Uterus (tissue), 3 donors: ENCODE measurements at regions not wholly inside any gene's neighbourhood (a gene's known extent, or its start where the extent isn't known, plus 50 kb on each side); places are given as distances from the start of the nearest gene placed in this dataset.

Experiments
- DNase-seq, 2 donors: peaks; one replicate each; pipeline ENCODE4 v3.0.0-alpha.2; 2019 to 2020
- H3K27ac ChIP-seq, 2 donors: fragments of 200-600 bp; sonication (generic); 1 replicate in 1 of 2; 2 replicates in 1 of 2; pipeline ENCODE4 v1.5.1; 2016 to 2018
- H3K27me3 ChIP-seq, 2 donors: fragments of 200-600 bp; sonication (generic); one replicate each; pipeline ENCODE4 v1.5.1; 2018 to 2019; ENCODE audit warnings: control low read depth in 1 of 2
- H3K36me3 ChIP-seq, 2 donors: fragments of 200-600 bp; sonication (generic); one replicate each; pipeline ENCODE4 v1.5.1; 2019; ENCODE audit warnings: control low read depth in 1 of 2
- H3K4me1 ChIP-seq, 2 donors: fragments of 200-600 bp; sonication (generic); one replicate each; pipeline ENCODE4 v1.5.1; 2018 to 2019; ENCODE audit warnings: control low read depth in 1 of 2
- H3K4me3 ChIP-seq, 2 donors: fragments of 200-600 bp; sonication (generic); 1 replicate in 1 of 2; 2 replicates in 1 of 2; pipeline ENCODE4 v1.5.1; 2018 to 2019; ENCODE audit warnings: mild to moderate bottlenecking in 1 of 2
- H3K9me3 ChIP-seq, 2 donors: fragments of 200-600 bp; sonication (generic); one replicate each; pipeline ENCODE4 v1.5.1; 2019; ENCODE audit warnings: control low read depth in 1 of 2
- CTCF ChIP-seq, 4 experiments: fragments of 200-600 bp in 2 of 4; fragments of 450-650 bp in 2 of 4; sonication (generic) in 2 of 4; IDR thresholded peaks; one replicate each; pipeline ENCODE4 v1.5.1; 2016 to 2019; ENCODE audit warnings: antibody characterized with exemption in 4 of 4, mild to moderate bottlenecking in 2 of 4, moderate library complexity in 1 of 4
- POLR2A ChIP-seq, 2 donors: fragments of 450-650 bp; IDR thresholded peaks; one replicate each; pipeline ENCODE4 v1.6.1; 2016; ENCODE audit warnings: antibody characterized with exemption in 2 of 2, mild to moderate bottlenecking in 1 of 2, moderate library complexity in 1 of 2
- intact Hi-C: fragments of 100-400 bp; cut with DNase I; formaldehyde crosslinking; loops from one replicate; pipeline ENCODE4 v1.15.1; 2023; ENCODE audit warnings: low total_unique reads
- donor health status: DM: yes; HTN: yes; CAD: no.

DNA sequence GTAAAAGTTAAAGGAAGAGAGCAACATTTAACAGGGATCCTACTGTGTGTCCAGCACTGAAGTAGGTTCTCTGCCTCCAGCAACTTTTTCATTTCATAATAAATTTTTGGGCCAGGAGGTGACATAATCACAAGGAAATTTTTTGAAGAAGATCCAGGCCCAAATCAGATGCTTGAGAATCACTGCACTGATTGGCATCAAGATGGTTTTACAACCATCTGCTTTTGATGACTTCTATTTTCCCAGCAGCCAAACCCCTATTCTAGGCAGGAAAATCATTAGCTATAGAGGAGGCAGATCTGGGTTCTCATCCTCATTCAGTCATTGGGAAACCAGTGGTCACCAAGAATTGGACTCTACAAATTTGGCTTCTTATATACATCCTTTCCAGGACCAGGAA is 79.0 kb downstream of the ARL4A start:
- TF ChIP-seq CTCF (IDR thresholded peaks at IDR 0.05) (no peak), POLR2A (IDR thresholded peaks at IDR 0.05) (no peak)
- intact Hi-C loops = no loop called here

DNA sequence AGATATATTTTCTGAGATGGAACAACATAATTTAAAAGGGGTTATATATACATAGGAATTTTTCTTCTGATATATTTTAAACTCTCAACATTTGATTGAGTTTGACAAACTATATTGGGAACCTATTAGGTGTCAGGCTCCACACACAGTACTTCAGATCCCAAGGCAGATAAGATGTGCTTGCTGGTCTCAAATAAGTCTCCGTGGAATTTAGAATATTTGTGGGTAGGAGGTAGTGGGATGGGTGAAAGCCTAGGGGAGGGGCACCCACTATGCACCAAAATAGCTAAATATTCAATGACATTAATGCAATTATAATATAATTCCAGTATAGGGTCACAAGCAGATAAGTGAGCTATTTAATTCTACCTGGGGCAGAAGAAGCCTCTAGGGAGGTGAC is 81.5 kb downstream of the ARL4A start:
- intact Hi-C loops = no loop called here
- Histone ChIP-seq H3K27ac (no peak overlapping the region), H3K27me3 (no peaks in the 10 kb centered on the region), H3K4me3 (no peak overlapping the region), H3K4me1 (peaks cover 0 to 5% of the 10 kb centered on the region in 2 donors), H3K9me3 (no peaks in the 10 kb centered on the region), H3K36me3 (no peaks in the 10 kb centered on the region)
- TF ChIP-seq CTCF (IDR thresholded peaks at IDR 0.05) = no peak
- no peak for TF ChIP-seq POLR2A (IDR thresholded peaks at IDR 0.05)
- DNase-seq = no peak

More for the DNA sequence above, 79.0 kb downstream of the ARL4A start:
- peaks cover 0 to 5% of the 10 kb centered on the region in 2 donors for H3K4me1 ChIP-seq
- H3K36me3 ChIP-seq = no peaks in the 10 kb centered on the region
- H3K9me3 ChIP-seq = no peaks in the 10 kb centered on the region
- no peaks in the 10 kb centered on the region for H3K27me3 ChIP-seq
- no peak overlapping the region for H3K27ac ChIP-seq
- no peak for DNase-seq
- no peak overlapping the region for H3K4me3 ChIP-seq

DNA sequence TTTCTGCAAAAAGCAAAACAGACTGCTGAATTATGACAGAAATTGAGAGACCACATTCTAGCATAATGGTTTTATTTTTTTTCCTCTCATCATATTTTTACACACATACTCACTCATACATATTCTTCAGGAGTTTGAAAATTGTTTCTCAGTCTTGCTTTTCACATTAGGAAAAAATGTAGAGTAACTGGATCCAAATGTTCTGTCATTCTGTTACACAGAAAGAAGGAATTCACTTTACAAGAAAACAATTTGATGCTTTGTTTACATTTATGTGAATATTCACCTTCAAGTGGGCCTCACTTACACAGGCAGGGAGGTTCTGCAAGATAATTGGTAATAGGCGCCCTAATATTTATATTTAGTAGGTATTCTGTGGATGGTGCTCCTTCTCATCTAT is 82.0 kb downstream of the ARL4A start:
- Histone ChIP-seq H3K4me1 (peaks cover 0 to 5% of the 10 kb centered on the region in 2 donors), H3K27ac (no peak overlapping the region), H3K27me3 (no peaks in the 10 kb centered on the region), H3K36me3 (no peaks in the 10 kb centered on the region), H3K4me3 (no peak overlapping the region), H3K9me3 (no peaks in the 10 kb centered on the region)
- intact Hi-C loops = no loop called here
- no peak for TF ChIP-seq CTCF (IDR thresholded peaks at IDR 0.05)
- no peak for TF ChIP-seq POLR2A (IDR thresholded peaks at IDR 0.05)
- no peak for DNase-seq

DNA sequence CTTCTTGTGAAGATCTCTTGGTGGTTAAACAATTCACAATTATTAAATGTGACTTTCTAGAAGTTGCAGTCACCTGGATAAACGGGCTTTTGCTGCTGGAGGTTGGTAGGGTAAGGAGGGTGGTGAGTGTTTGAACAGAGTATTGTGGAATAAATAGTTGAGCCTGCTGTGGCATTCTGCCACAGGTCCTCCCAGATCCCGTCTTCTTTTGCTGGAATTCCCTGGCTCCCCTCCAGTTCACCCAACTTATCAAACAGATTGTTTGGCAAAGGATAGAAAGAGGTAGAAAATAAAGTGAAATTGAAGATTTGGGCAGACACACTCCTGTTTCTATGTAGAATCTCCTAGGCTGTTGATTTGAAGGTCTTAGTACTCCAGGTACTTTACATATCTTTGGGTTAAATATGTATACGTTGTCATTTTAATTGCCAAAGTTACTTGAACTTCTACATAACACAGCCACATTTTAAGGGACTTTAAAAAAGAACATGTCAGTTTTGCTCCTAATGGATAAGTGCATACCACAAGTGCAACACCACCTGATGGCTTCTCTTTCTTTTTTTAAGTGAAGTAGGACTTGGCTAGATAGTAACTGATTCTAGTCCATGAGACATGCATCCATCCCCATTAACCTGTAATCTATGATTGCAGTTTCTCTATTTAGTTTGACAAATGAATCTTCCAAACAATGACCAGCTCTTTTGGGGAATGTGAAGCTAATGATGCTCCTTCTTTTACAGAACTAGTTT is 83.0 kb downstream of the ARL4A start:
- peaks cover 0 to 5% of the 10 kb centered on the region in 2 donors for H3K4me1 ChIP-seq
- H3K9me3 ChIP-seq = no peaks in the 10 kb centered on the region
- intact Hi-C loops = no loop called here
- no peaks in the 10 kb centered on the region for H3K36me3 ChIP-seq
- no peaks in the 10 kb centered on the region for H3K27me3 ChIP-seq
- no peak overlapping the region for H3K4me3 ChIP-seq
- DNase-seq = peak in 1 of 2 donors; percentile 16
- no peak for TF ChIP-seq POLR2A (IDR thresholded peaks at IDR 0.05)
- TF ChIP-seq CTCF (IDR thresholded peaks at IDR 0.05) = no peak
- peak overlapping the region; percentile 21 to 71 for H3K27ac ChIP-seq

DNA sequence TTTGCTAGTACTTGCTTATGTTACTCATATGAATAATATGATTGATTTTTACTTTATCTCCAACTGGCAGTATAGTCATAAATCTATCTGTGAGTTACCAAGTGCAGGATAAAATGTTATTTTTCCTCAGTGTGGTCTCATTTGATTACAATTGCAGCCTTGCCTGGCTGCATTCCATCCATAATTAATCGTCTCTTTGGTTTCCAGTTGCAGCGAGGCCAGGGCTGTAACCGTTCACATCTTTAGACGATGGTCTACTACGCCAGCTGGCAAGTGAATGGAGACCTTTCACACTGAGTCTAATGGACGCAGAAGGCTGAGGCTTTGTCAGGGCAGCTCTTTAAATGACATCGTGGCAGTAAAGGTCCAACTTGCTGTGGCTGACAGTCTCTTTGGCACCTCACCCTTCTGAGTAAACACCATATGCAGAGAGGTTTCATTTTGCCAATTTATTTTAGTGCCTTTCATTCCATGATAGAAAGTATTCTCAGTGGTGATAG is 84.0 kb downstream of the ARL4A start:
- Histone ChIP-seq H3K36me3 (no peaks in the 10 kb centered on the region), H3K4me3 (peak overlapping the region in 1 of 2 donors; percentile 6), H3K4me1 (peaks cover 0 to 5% of the 10 kb centered on the region in 2 donors), H3K27me3 (no peaks in the 10 kb centered on the region), H3K27ac (peak overlapping the region; percentile 34 to 71), H3K9me3 (no peaks in the 10 kb centered on the region)
- intact Hi-C loops = no loop called here
- no peak for TF ChIP-seq POLR2A (IDR thresholded peaks at IDR 0.05)
- no peak for TF ChIP-seq CTCF (IDR thresholded peaks at IDR 0.05)
- peak; percentile 28 to 33 for DNase-seq
